ENCODE measurements at regions not wholly inside any gene's neighbourhood (a gene's known extent, or its start where the extent isn't known, plus 50 kb on each side); places are given as distances from the start of the nearest gene placed in this dataset.

GRCh38 chr16:17970816-17971331 is 365.7 kb downstream of the NPIPA8 start:
- TF ChIP-seq CTCF (IDR thresholded peaks at IDR 0.05) (no peak), EZH2 (IDR thresholded peaks at IDR 0.05; ENCODE audit: borderline replicate concordance, insufficient read depth, low read depth, low read length, poor library complexity, severe bottlenecking) (no peak)

Data from B cell (primary cell).